Mesendoderm (in vitro differentiated cells): ENCODE measurements at regions not wholly inside any gene's neighbourhood (a gene's known extent, or its start where the extent isn't known, plus 50 kb on each side); places are given as distances from the start of the nearest gene placed in this dataset.

Experiments used
- DNase-seq: peaks from one replicate; pipeline ENCODE4 v3.0.0; 2013
- H2AK5ac ChIP-seq: 2 replicates; pipeline ENCODE4 v1.6.1; 2013; ENCODE audit warnings: low read length, inconsistent platforms
- H2BK120ac ChIP-seq: 2 replicates; pipeline ENCODE4 v1.6.1; 2013; ENCODE audit warnings: low read depth, mild to moderate bottlenecking, low read length, moderate library complexity, mixed read lengths
- H2BK15ac ChIP-seq: replicated peaks from 2 replicates; pipeline ENCODE4 v1.6.1; 2013; ENCODE audit warnings: low read depth, mild to moderate bottlenecking, moderate library complexity
- H2BK5ac ChIP-seq: 2 replicates; pipeline ENCODE4 v1.6.1; 2013; ENCODE audit warnings: low read length, inconsistent platforms
- H3K18ac ChIP-seq: 2 replicates; pipeline ENCODE4 v1.6.1; 2013; ENCODE audit warnings: mild to moderate bottlenecking, low read length, mixed read lengths
- H3K23ac ChIP-seq: one replicate; pipeline ENCODE4 v1.6.1; 2013; ENCODE audit warnings: low read length
- H3K27ac ChIP-seq: 2 replicates; pipeline ENCODE4 v1.5.1; 2013; ENCODE audit warnings: low read depth, mild to moderate bottlenecking, inconsistent platforms, low read length, moderate library complexity
- H3K27me3 ChIP-seq: 2 replicates; pipeline ENCODE4 v1.6.1; 2013; ENCODE audit warnings: low read length, control low read depth, mild to moderate bottlenecking, inconsistent platforms; ENCODE audit not compliant: insufficient read depth, poor library complexity
- H3K36me3 ChIP-seq: 2 replicates; pipeline ENCODE4 v1.6.1; 2013; ENCODE audit warnings: low read length, inconsistent platforms; ENCODE audit not compliant: control insufficient read depth, insufficient read depth
- H3K4ac ChIP-seq: one replicate; pipeline ENCODE4 v1.6.1; 2013; ENCODE audit warnings: low read depth, mild to moderate bottlenecking, low read length, moderate library complexity
- H3K4me1 ChIP-seq: 2 replicates; pipeline ENCODE4 v1.6.1; 2013; ENCODE audit warnings: low read depth, low read length, inconsistent platforms; ENCODE audit not compliant: control insufficient read depth
- H3K4me2 ChIP-seq: 2 replicates; pipeline ENCODE4 v1.6.1; 2013; ENCODE audit warnings: low read length
- H3K4me3 ChIP-seq: 2 replicates; pipeline ENCODE4 v1.5.1; 2013; ENCODE audit warnings: mild to moderate bottlenecking, low read length
- H3K56ac ChIP-seq: one replicate; pipeline ENCODE4 v1.6.1; 2013; ENCODE audit warnings: low read length
- H3K79me1 ChIP-seq: 2 replicates; pipeline ENCODE4 v1.6.1; 2013; ENCODE audit warnings: low read length, inconsistent platforms
- H3K79me2 ChIP-seq: 2 replicates; pipeline ENCODE4 v1.6.1; 2013; ENCODE audit warnings: mild to moderate bottlenecking, low read length; ENCODE audit not compliant: control insufficient read depth, insufficient read depth
- H3K9ac ChIP-seq: 2 replicates; pipeline ENCODE4 v1.6.1; 2013; ENCODE audit warnings: low read length, inconsistent platforms
- H4K5ac ChIP-seq: one replicate; pipeline ENCODE4 v1.6.1; 2013; ENCODE audit warnings: low read length
- H4K8ac ChIP-seq: one replicate; pipeline ENCODE4 v1.6.1; 2013; ENCODE audit warnings: low read depth, mild to moderate bottlenecking, control low read depth, low read length, moderate library complexity
- WGBS: extraction: QIAGEN DNeasy Blood & Tissue Kit; methylation state at CpG from one replicate; pipeline ENCODE4 v1.1.7; 2013; ENCODE audit warnings: low lambda C conversion rate, missing lambda C conversion rate; ENCODE audit not compliant: insufficient coverage; ENCODE audit errors: extremely low coverage; 5-methylcytosine and 5-hydroxymethylcytosine counted together

GRCh38 chr16:64149756-64150155, 972.1 kb downstream of the CDH11 start:
- no peak overlapping the region for H3K23ac ChIP-seq
- no peak overlapping the region for H3K4ac ChIP-seq
- H3K27ac ChIP-seq, result no peak overlapping the region
- H3K4me2 ChIP-seq, result no peak overlapping the region
- no peak overlapping the region for H4K8ac ChIP-seq
- no peak overlapping the region for H2AK5ac ChIP-seq
- no peaks in the 10 kb centered on the region for H3K79me1 ChIP-seq
- H3K9ac ChIP-seq, result no peak overlapping the region
- no peak overlapping the region for H4K5ac ChIP-seq
- H3K4me3 ChIP-seq, result no peak overlapping the region
- no peak for DNase-seq
- H3K18ac ChIP-seq, result no peak overlapping the region
- H3K36me3 ChIP-seq, result no peaks in the 10 kb centered on the region
- H3K56ac ChIP-seq, result no peak overlapping the region
- H2BK5ac ChIP-seq, result no peak overlapping the region
- no CpG with 5 or more reads among the region's 2 CpGs for WGBS
- H3K79me2 ChIP-seq, result no peaks in the 10 kb centered on the region
- H2BK120ac ChIP-seq, result no peak overlapping the region
- no peaks in the 10 kb centered on the region for H3K27me3 ChIP-seq
- no peaks in the 10 kb centered on the region for H3K4me1 ChIP-seq
- no peak overlapping the region for H2BK15ac ChIP-seq

- Histone ChIP-seq H3K79me2 (no peaks in the 10 kb centered on the region), H3K56ac (no peak overlapping the region), H3K4ac (no peak overlapping the region), H2BK120ac (no peak overlapping the region), H4K5ac (no peak overlapping the region), H3K18ac (no peak overlapping the region), H3K27ac (no peak overlapping the region), H2BK15ac (no peak overlapping the region), H3K36me3 (no peaks in the 10 kb centered on the region), H3K9ac (no peak overlapping the region), H2AK5ac (no peak overlapping the region), H3K79me1 (no peaks in the 10 kb centered on the region), H3K23ac (no peak overlapping the region), H3K4me2 (no peak overlapping the region), H3K27me3 (no peaks in the 10 kb centered on the region), H2BK5ac (no peak overlapping the region), H4K8ac (no peak overlapping the region), H3K4me1 (no peaks in the 10 kb centered on the region), H3K4me3 (no peak overlapping the region)
- DNase-seq, result no peak
- WGBS, result no CpG with 5 or more reads among the region's 1 CpG
Observed at GRCh38 chr16:64148356-64148755, 973.5 kb downstream of the CDH11 start.

- Histone ChIP-seq H2AK5ac (no peak overlapping the region), H3K79me2 (no peaks in the 10 kb centered on the region), H3K4me1 (no peaks in the 10 kb centered on the region), H3K27me3 (no peaks in the 10 kb centered on the region), H3K27ac (no peak overlapping the region), H3K9ac (no peak overlapping the region), H4K5ac (no peak overlapping the region), H3K79me1 (no peaks in the 10 kb centered on the region), H3K56ac (no peak overlapping the region), H2BK15ac (no peak overlapping the region), H3K4ac (no peak overlapping the region), H3K18ac (no peak overlapping the region), H3K36me3 (no peaks in the 10 kb centered on the region), H3K4me3 (no peak overlapping the region), H3K23ac (no peak overlapping the region), H4K8ac (no peak overlapping the region), H2BK120ac (no peak overlapping the region), H3K4me2 (no peak overlapping the region), H2BK5ac (no peak overlapping the region)
- DNase-seq, result no peak
- no CpG with 5 or more reads among the region's 3 CpGs for WGBS
Observed at GRCh38 chr16:64147941-64148340, 973.9 kb downstream of the CDH11 start.

GRCh38 chr16:64144617-64145016, 977.2 kb downstream of the CDH11 start:
- Histone ChIP-seq H4K8ac (no peak overlapping the region), H3K4ac (no peak overlapping the region), H3K4me1 (no peaks in the 10 kb centered on the region), H2BK5ac (no peak overlapping the region), H3K56ac (no peak overlapping the region), H3K27ac (no peak overlapping the region), H2BK15ac (no peak overlapping the region), H3K36me3 (no peaks in the 10 kb centered on the region), H2AK5ac (no peak overlapping the region), H3K79me2 (no peaks in the 10 kb centered on the region), H4K5ac (no peak overlapping the region), H3K9ac (no peak overlapping the region), H3K79me1 (no peaks in the 10 kb centered on the region), H3K27me3 (no peaks in the 10 kb centered on the region), H2BK120ac (no peak overlapping the region), H3K18ac (no peak overlapping the region), H3K23ac (no peak overlapping the region), H3K4me2 (no peak overlapping the region), H3K4me3 (no peak overlapping the region)
- no peak for DNase-seq
- no CpG with 5 or more reads among the region's 2 CpGs for WGBS

GRCh38 chr16:64138621-64139020, 983.2 kb downstream of the CDH11 start:
- Histone ChIP-seq H3K27ac (no peak overlapping the region), H4K5ac (no peak overlapping the region), H2BK120ac (no peak overlapping the region), H3K36me3 (no peaks in the 10 kb centered on the region), H3K56ac (no peak overlapping the region), H3K4me1 (no peaks in the 10 kb centered on the region), H2BK5ac (no peak overlapping the region), H2AK5ac (no peak overlapping the region), H3K23ac (no peak overlapping the region), H4K8ac (no peak overlapping the region), H3K9ac (no peak overlapping the region), H3K4me3 (no peak overlapping the region), H3K18ac (no peak overlapping the region), H3K27me3 (no peaks in the 10 kb centered on the region), H2BK15ac (no peak overlapping the region), H3K79me1 (no peaks in the 10 kb centered on the region), H3K4me2 (no peak overlapping the region), H3K4ac (no peak overlapping the region), H3K79me2 (no peaks in the 10 kb centered on the region)
- DNase-seq, result no peak
- WGBS, result no CpG with 5 or more reads among the region's 2 CpGs

GRCh38 chr16:64138006-64138405, 983.9 kb downstream of the CDH11 start:
- no peaks in the 10 kb centered on the region for H3K79me2 ChIP-seq
- H3K56ac ChIP-seq, result no peak overlapping the region
- no peak overlapping the region for H3K27ac ChIP-seq
- DNase-seq, result no peak
- WGBS, result no CpG with 5 or more reads among the region's 8 CpGs
- H3K4ac ChIP-seq, result no peak overlapping the region
- no peak overlapping the region for H3K23ac ChIP-seq
- H2BK120ac ChIP-seq, result no peak overlapping the region
- H2BK15ac ChIP-seq, result no peak overlapping the region
- no peaks in the 10 kb centered on the region for H3K27me3 ChIP-seq
- H3K4me1 ChIP-seq, result no peaks in the 10 kb centered on the region
- no peaks in the 10 kb centered on the region for H3K36me3 ChIP-seq
- no peak overlapping the region for H3K4me3 ChIP-seq
- no peak overlapping the region for H4K5ac ChIP-seq
- no peak overlapping the region for H2AK5ac ChIP-seq
- H3K4me2 ChIP-seq, result no peak overlapping the region
- H3K9ac ChIP-seq, result no peak overlapping the region
- H3K79me1 ChIP-seq, result no peaks in the 10 kb centered on the region
- no peak overlapping the region for H2BK5ac ChIP-seq
- H4K8ac ChIP-seq, result no peak overlapping the region
- no peak overlapping the region for H3K18ac ChIP-seq
